Thoracic aorta (tissue), 2 donors: ENCODE measurements at regions not wholly inside any gene's neighbourhood (a gene's known extent, or its start where the extent isn't known, plus 50 kb on each side); places are given as distances from the start of the nearest gene placed in this dataset.
A peak's percentile ranks its signal among the peaks of the same experiment; 100 is the strongest.

Experiments used
- ATAC-seq: fragments of 150-250 bp; one replicate; pipeline ENCODE4 v1.8.0; 2017; ENCODE audit warnings: low read depth; ENCODE audit not compliant: insufficient number of reproducible peaks, low FRiP score
- DNase-seq: peaks from one replicate; pipeline ENCODE4 v3.0.0-alpha.2; 2020; ENCODE audit warnings: low spot score
- H3K27ac ChIP-seq, 2 donors: fragments of 200-600 bp; sonication (generic); 1 replicate in 1 of 2; 2 replicates in 1 of 2; pipeline ENCODE4 v1.5.1; 2016; ENCODE audit warnings: mild to moderate bottlenecking in 2 of 2, moderate library complexity in 2 of 2
- H3K27me3 ChIP-seq: fragments of 200-600 bp; sonication (generic); replicated peaks from 2 replicates; pipeline ENCODE4 v1.6.0; 2016; ENCODE audit warnings: mild to moderate bottlenecking; ENCODE audit not compliant: insufficient read depth
- H3K36me3 ChIP-seq: fragments of 200-600 bp; sonication (generic); one replicate; pipeline ENCODE4 v1.5.1; 2016
- H3K4me1 ChIP-seq, 2 donors: fragments of 200-600 bp; sonication (generic); 1 replicate in 1 of 2; 2 replicates in 1 of 2; pipeline versions ENCODE4 v1.5.1 to v1.6.0; 2016; ENCODE audit warnings: low read depth in 2 of 2, mild to moderate bottlenecking in 1 of 2; ENCODE audit not compliant: control insufficient read depth in 1 of 2
- H3K4me3 ChIP-seq: fragments of 200-600 bp; sonication (generic); 2 replicates; pipeline ENCODE4 v1.5.1; 2016; ENCODE audit warnings: mild to moderate bottlenecking
- H3K9me3 ChIP-seq: fragments of 200-600 bp; sonication (generic); 2 replicates; pipeline ENCODE4 v1.5.1; 2016
- CTCF ChIP-seq: fragments of 200-600 bp; sonication (generic); IDR thresholded peaks from one replicate; pipeline ENCODE4 v1.5.1; 2019; ENCODE audit warnings: antibody characterized with exemption

- no peak for ATAC-seq
Measured at GRCh38 chr18:8982416-8983183, 119.9 kb upstream of the NDUFV2 start.

GRCh38 chr18:8983195-8983594 is 119.3 kb upstream of the NDUFV2 start:
- ATAC-seq (no peak), DNase-seq (no peak)
- Histone ChIP-seq H3K27ac (no peak overlapping the region), H3K27me3 (no peaks in the 10 kb centered on the region), H3K9me3 (no peaks in the 10 kb centered on the region), H3K36me3 (no peaks in the 10 kb centered on the region), H3K4me3 (no peak overlapping the region), H3K4me1 (peaks cover 8% of the 10 kb centered on the region in 2 donors)
- TF ChIP-seq CTCF = no peak

More at GRCh38 chr18:8982416-8983183, 119.9 kb upstream of the NDUFV2 start:
- Histone ChIP-seq H3K9me3 (no peaks in the 10 kb centered on the region), H3K27ac (no peak overlapping the region), H3K4me3 (no peak overlapping the region), H3K4me1 (peaks cover 2% of the 10 kb centered on the region in 2 donors), H3K36me3 (no peaks in the 10 kb centered on the region), H3K27me3 (no peaks in the 10 kb centered on the region)
- DNase-seq = no peak
- TF ChIP-seq CTCF = no peak

- no peak for ATAC-seq
- peaks cover 8 to 9% of the 10 kb centered on the region in 2 donors for H3K4me1 ChIP-seq
- no peak overlapping the region for H3K4me3 ChIP-seq
- H3K36me3 ChIP-seq = no peaks in the 10 kb centered on the region
- no peaks in the 10 kb centered on the region for H3K27me3 ChIP-seq
- no peak for TF ChIP-seq CTCF
- H3K27ac ChIP-seq = no peak overlapping the region
- H3K9me3 ChIP-seq = no peaks in the 10 kb centered on the region
- no peak for DNase-seq
Measured at GRCh38 chr18:8984131-8984721, 118.3 kb upstream of the NDUFV2 start.

- no peaks in the 10 kb centered on the region for H3K9me3 ChIP-seq
- ATAC-seq (peak; percentile 56), DNase-seq (no peak)
- H3K27me3 ChIP-seq = no peaks in the 10 kb centered on the region
- peak overlapping the region in 1 of 2 donors; percentile 58 for H3K27ac ChIP-seq
- no peak for TF ChIP-seq CTCF
- H3K4me3 ChIP-seq = no peak overlapping the region
- H3K36me3 ChIP-seq = no peaks in the 10 kb centered on the region
- H3K4me1 ChIP-seq = peaks cover 8 to 18% of the 10 kb centered on the region in 2 donors
Measured at GRCh38 chr18:8987241-8987640, 115.3 kb upstream of the NDUFV2 start.

- H3K27me3 ChIP-seq = no peaks in the 10 kb centered on the region
- no peaks in the 10 kb centered on the region for H3K36me3 ChIP-seq
- peak; percentile 68 for TF ChIP-seq CTCF
- DNase-seq = no peak
- no peaks in the 10 kb centered on the region for H3K9me3 ChIP-seq
- ATAC-seq = no peak
- H3K4me3 ChIP-seq = no peak overlapping the region
- H3K4me1 ChIP-seq = peaks cover 8 to 18% of the 10 kb centered on the region in 2 donors
- peak overlapping the region in 1 of 2 donors; percentile 58 for H3K27ac ChIP-seq
Measured at GRCh38 chr18:8988260-8988871, 114.1 kb upstream of the NDUFV2 start.
